Uterus (tissue), 2 donors: ENCODE measurements at regions not wholly inside any gene's neighbourhood (a gene's known extent, or its start where the extent isn't known, plus 50 kb on each side); places are given as distances from the start of the nearest gene placed in this dataset.

Experiments used
- POLR2A ChIP-seq, 2 donors: fragments of 450-650 bp; IDR thresholded peaks; one replicate each; pipeline ENCODE4 v1.6.1; 2016; ENCODE audit warnings: antibody characterized with exemption in 2 of 2, mild to moderate bottlenecking in 1 of 2, moderate library complexity in 1 of 2
- TF ChIP-seq, protein P1 (sequence below), 4 experiments: fragments of 200-600 bp in 2 of 4; fragments of 450-650 bp in 2 of 4; sonication (generic) in 2 of 4; IDR thresholded peaks; one replicate each; pipeline ENCODE4 v1.5.1; 2016 to 2019; ENCODE audit warnings: antibody characterized with exemption in 4 of 4, mild to moderate bottlenecking in 2 of 4, moderate library complexity in 1 of 4

DNA sequence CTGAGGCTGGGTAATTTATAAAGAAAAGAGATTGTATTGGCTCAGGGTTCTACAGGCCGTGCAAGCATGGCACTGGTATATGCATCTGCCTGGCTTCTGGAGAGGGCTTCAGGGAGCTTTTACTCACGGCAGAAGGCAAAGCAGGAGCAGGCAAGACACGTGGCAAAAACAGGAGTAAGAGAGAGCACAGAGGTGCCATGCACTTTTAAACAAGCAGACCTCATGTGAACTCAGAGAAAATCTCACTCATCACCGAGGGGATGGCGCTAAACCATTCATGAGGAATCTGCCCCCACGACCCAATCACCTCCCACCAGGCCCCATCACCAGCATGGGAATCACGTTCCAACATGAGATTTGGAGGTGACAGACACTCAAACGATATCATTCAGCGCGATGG is 400.7 kb upstream of the RUNX1 start:
- TF ChIP-seq, protein P1, sequence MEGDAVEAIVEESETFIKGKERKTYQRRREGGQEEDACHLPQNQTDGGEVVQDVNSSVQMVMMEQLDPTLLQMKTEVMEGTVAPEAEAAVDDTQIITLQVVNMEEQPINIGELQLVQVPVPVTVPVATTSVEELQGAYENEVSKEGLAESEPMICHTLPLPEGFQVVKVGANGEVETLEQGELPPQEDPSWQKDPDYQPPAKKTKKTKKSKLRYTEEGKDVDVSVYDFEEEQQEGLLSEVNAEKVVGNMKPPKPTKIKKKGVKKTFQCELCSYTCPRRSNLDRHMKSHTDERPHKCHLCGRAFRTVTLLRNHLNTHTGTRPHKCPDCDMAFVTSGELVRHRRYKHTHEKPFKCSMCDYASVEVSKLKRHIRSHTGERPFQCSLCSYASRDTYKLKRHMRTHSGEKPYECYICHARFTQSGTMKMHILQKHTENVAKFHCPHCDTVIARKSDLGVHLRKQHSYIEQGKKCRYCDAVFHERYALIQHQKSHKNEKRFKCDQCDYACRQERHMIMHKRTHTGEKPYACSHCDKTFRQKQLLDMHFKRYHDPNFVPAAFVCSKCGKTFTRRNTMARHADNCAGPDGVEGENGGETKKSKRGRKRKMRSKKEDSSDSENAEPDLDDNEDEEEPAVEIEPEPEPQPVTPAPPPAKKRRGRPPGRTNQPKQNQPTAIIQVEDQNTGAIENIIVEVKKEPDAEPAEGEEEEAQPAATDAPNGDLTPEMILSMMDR (IDR thresholded peaks at IDR 0.05): no peak
- TF ChIP-seq POLR2A (IDR thresholded peaks at IDR 0.05): no peak
